ENCODE measurements at regions not wholly inside any gene's neighbourhood (a gene's known extent, or its start where the extent isn't known, plus 50 kb on each side); places are given as distances from the start of the nearest gene placed in this dataset.
"Not testable (repeated sequence)": the region's sequence is repeated elsewhere in the genome, so short reads cannot be mapped to it uniquely, and the experiment has no call there.

DNA sequence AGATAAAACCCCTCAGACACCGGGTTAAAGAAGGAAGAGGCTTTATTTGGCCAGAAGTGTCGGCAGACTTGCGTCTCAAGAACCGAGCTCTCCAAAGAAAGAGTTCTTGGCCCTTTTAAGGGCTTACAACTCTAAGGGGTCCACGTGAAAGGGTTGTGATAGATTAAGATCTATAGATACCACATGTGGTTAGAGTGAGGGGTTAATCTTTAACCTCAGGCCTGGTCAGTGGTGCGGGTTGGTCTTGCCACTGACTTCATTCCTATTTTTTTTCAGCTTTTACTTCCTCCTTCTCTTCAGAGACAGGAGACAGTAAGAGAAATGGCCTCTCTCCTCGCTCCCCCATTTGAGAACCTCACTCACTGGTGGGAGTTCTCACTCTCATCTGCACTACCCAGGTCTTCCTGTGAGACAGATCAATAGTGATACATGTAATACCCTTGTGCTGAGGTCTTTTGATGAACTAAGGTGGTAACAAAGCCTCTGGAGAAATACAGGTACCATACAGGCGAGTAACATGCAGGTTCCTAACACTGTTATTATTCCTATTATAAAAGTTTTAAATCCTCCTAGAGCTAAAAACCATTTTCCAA is 52.4 kb upstream of the COX7C start:
- DNase-seq = peak; percentile 90

DNA sequence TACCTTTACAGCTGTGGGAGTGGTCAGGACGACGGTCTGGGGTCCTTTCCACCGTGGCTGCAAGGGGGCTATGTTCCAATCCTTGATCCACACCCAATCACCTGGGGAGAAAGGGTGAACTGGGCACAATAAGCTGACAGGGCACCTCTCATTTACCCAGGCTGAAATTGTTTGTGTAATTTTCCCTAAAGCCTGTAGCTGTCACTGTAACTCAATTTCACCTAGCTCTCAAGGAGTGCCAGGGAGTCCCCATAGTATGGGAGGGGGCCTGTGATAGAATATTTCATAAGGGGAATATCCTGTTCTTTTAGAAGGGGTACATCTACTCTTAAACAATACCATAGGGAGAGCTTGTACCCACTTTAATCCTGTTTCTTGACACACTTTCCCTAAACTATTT is 51.7 kb upstream of the COX7C start:
- not testable (repeated sequence) for DNase-seq

Data from OCI-M1 (cell line).